Upper lobe of left lung (tissue), 6 donors: ENCODE measurements at regions not wholly inside any gene's neighbourhood (a gene's known extent, or its start where the extent isn't known, plus 50 kb on each side); places are given as distances from the start of the nearest gene placed in this dataset.

Experiments
- ATAC-seq, 2 donors: fragments of 200-7000 bp; cut with Tn5 transposase; one replicate each; pipeline ENCODE4 v1.9.1; 2022; ENCODE audit warnings: mild to moderate bottlenecking in 2 of 2, moderate library complexity in 2 of 2; ENCODE audit not compliant: low FRiP score in 2 of 2
- DNase-seq, 2 donors: peaks; one replicate each; pipeline ENCODE4 v3.0.0-alpha.2; 2019 to 2020
- H3K27ac ChIP-seq, 4 donors: fragments of 200-600 bp; sonication (generic); one replicate each; pipeline ENCODE4 v1.5.1; 2016 to 2019
- H3K27me3 ChIP-seq, 4 donors: fragments of 200-600 bp; sonication (generic); one replicate each; pipeline ENCODE4 v1.5.1; 2017 to 2019
- H3K36me3 ChIP-seq, 4 donors: fragments of 200-600 bp; sonication (generic); one replicate each; pipeline ENCODE4 v1.5.1; 2016 to 2019
- H3K4me1 ChIP-seq, 4 donors: fragments of 200-600 bp; sonication (generic); one replicate each; pipeline ENCODE4 v1.5.1; 2018 to 2019
- H3K4me3 ChIP-seq, 4 donors: fragments of 200-600 bp; sonication (generic); one replicate each; pipeline ENCODE4 v1.5.1; 2017 to 2019; ENCODE audit warnings: mild to moderate bottlenecking in 2 of 4, moderate library complexity in 1 of 4
- H3K9me3 ChIP-seq, 4 donors: fragments of 200-600 bp; sonication (generic); one replicate each; pipeline ENCODE4 v1.5.1; 2018 to 2019
- EP300 ChIP-seq, 4 donors: sonication (generic); formaldehyde crosslinking; IDR thresholded peaks; one replicate each; pipeline ENCODE4 v1.5.1; 2017; ENCODE audit warnings: antibody characterized with exemption in 4 of 4, control low read depth in 2 of 4
- POLR2A ChIP-seq, 4 donors: fragments of 450-650 bp; IDR thresholded peaks; one replicate each; pipeline ENCODE4 v1.5.1; 2016 to 2017; ENCODE audit warnings: antibody characterized with exemption in 4 of 4, mild to moderate bottlenecking in 2 of 4
- POLR2AphosphoS5 ChIP-seq, 2 donors: sonication (generic); formaldehyde crosslinking; IDR thresholded peaks; one replicate each; pipeline ENCODE4 v1.5.1; 2017; ENCODE audit warnings: antibody characterized with exemption in 2 of 2
- WGBS, 2 donors: methylation state at CpG; one replicate each; pipeline ENCODE4 v1.1.5; 2017 to 2018; 5-methylcytosine and 5-hydroxymethylcytosine counted together
- TF ChIP-seq, protein P1 (sequence below), 6 experiments: fragments of 450-650 bp in 4 of 6; fragments of 200-600 bp in 2 of 6; sonication (generic) in 2 of 6; IDR thresholded peaks; one replicate each; pipeline ENCODE4 v1.5.1; 2016 to 2019; ENCODE audit warnings: antibody characterized with exemption in 6 of 6
- donor health status: DM: no; HTN: no; CAD: no; lungs with moderate emphysema.
- donor health status: DM: no; HTN: yes; CAD: no; lungs with severe emphysema.

DNA sequence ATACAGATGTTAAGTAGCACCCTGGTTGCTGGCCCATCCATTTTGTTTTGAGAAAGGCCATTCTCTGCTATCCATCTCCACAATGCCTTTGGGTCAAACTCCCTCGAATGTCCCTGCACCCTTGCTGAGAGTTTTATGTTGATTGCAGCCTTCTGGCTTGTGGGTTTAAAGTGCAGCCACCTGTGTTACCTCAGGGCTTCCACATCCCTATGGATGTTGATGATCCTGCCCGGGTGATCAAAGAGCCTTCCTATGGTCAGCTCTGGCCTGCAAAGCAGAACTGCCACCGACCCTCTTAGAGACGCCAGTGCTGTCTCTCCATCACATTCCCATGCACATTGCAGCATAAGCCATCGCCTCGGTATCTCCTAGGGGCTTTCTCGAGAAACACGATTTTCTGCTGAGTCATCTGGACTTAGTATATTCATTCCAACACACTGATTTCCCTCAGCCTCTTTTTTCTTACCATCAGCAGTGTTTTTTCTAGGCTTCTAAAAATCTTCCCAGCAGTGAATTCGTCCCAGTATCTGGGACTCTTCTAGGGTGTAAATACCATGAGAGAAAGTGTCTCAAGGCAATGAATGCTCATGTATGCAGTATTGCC, 585.7 kb upstream of the TMEM132C start:
- Histone ChIP-seq H3K36me3 (no peaks in the 10 kb centered on the region), H3K4me1 (no peaks in the 10 kb centered on the region), H3K27ac (no peak overlapping the region), H3K27me3 (no peaks in the 10 kb centered on the region), H3K4me3 (no peak overlapping the region), H3K9me3 (no peaks in the 10 kb centered on the region)
- DNase-seq (no peak), ATAC-seq (no peak)
- TF ChIP-seq POLR2A (IDR thresholded peaks at IDR 0.05) (no peak), POLR2AphosphoS5 (IDR thresholded peaks at IDR 0.05) (no peak), EP300 (IDR thresholded peaks at IDR 0.05) (no peak)
- TF ChIP-seq, protein P1, sequence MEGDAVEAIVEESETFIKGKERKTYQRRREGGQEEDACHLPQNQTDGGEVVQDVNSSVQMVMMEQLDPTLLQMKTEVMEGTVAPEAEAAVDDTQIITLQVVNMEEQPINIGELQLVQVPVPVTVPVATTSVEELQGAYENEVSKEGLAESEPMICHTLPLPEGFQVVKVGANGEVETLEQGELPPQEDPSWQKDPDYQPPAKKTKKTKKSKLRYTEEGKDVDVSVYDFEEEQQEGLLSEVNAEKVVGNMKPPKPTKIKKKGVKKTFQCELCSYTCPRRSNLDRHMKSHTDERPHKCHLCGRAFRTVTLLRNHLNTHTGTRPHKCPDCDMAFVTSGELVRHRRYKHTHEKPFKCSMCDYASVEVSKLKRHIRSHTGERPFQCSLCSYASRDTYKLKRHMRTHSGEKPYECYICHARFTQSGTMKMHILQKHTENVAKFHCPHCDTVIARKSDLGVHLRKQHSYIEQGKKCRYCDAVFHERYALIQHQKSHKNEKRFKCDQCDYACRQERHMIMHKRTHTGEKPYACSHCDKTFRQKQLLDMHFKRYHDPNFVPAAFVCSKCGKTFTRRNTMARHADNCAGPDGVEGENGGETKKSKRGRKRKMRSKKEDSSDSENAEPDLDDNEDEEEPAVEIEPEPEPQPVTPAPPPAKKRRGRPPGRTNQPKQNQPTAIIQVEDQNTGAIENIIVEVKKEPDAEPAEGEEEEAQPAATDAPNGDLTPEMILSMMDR (IDR thresholded peaks at IDR 0.05) = no peak
- 66 to 83% methylated on average over 9 of the region's 9 CpGs for WGBS, 2 donors

DNA sequence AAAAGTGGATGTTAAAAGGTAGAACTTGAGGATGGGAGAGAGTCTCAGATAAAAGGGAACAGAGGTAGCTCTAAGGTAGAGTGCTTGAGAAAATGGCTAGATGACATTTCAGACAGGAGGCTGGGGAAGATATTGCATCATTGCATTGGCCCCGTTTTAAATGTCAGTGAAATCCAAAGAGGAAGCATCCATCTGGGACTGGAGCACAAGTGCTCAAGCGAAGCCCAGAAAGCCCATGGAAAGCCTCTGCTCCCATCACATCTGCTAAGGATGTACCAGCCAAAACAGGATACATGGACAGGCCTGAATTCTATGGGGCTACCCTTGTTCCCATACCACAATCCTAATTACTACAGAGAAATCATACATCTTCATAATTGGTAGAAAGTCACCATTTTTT, 581.5 kb upstream of the TMEM132C start:
- H3K9me3 ChIP-seq = no peaks in the 10 kb centered on the region
- no peak for ATAC-seq
- DNase-seq = no peak
- H3K4me1 ChIP-seq = no peaks in the 10 kb centered on the region
- TF ChIP-seq POLR2A (IDR thresholded peaks at IDR 0.05) (no peak), EP300 (IDR thresholded peaks at IDR 0.05) (no peak), POLR2AphosphoS5 (IDR thresholded peaks at IDR 0.05) (no peak)
- TF ChIP-seq, protein P1 (IDR thresholded peaks at IDR 0.05) = no peak
- no peaks in the 10 kb centered on the region for H3K36me3 ChIP-seq
- no peaks in the 10 kb centered on the region for H3K27me3 ChIP-seq
- H3K4me3 ChIP-seq = no peak overlapping the region
- 52 to 78% methylated on average over 2 of the region's 2 CpGs for WGBS, 2 donors
- H3K27ac ChIP-seq = no peak overlapping the region

GRCh38 chr12:127685931-127686330, 581.0 kb upstream of the TMEM132C start:
- TF ChIP-seq, protein P1 (IDR thresholded peaks at IDR 0.05) = no peak
- TF ChIP-seq POLR2A (IDR thresholded peaks at IDR 0.05) (no peak), POLR2AphosphoS5 (IDR thresholded peaks at IDR 0.05) (no peak), EP300 (IDR thresholded peaks at IDR 0.05) (no peak)
- no peaks in the 10 kb centered on the region for H3K9me3 ChIP-seq
- no peaks in the 10 kb centered on the region for H3K36me3 ChIP-seq
- 78 to 81% methylated on average over 9 of the region's 9 CpGs for WGBS, 2 donors
- H3K27ac ChIP-seq = no peak overlapping the region
- no peaks in the 10 kb centered on the region for H3K4me1 ChIP-seq
- no peak overlapping the region for H3K4me3 ChIP-seq
- ATAC-seq = no peak
- DNase-seq = no peak
- no peaks in the 10 kb centered on the region for H3K27me3 ChIP-seq

- Histone ChIP-seq H3K4me1 (no peaks in the 10 kb centered on the region), H3K36me3 (no peaks in the 10 kb centered on the region), H3K27me3 (no peaks in the 10 kb centered on the region), H3K4me3 (no peak overlapping the region), H3K27ac (no peak overlapping the region), H3K9me3 (no peaks in the 10 kb centered on the region)
- 23 to 79% methylated on average over 2 of the region's 2 CpGs for WGBS, 2 donors
- TF ChIP-seq POLR2AphosphoS5 (IDR thresholded peaks at IDR 0.05) (no peak), POLR2A (IDR thresholded peaks at IDR 0.05) (no peak), EP300 (IDR thresholded peaks at IDR 0.05) (no peak)
- TF ChIP-seq, protein P1 (IDR thresholded peaks at IDR 0.05) = no peak
- DNase-seq (no peak), ATAC-seq (no peak)
Observed at GRCh38 chr12:127687181-127687580, 579.8 kb upstream of the TMEM132C start.

DNA sequence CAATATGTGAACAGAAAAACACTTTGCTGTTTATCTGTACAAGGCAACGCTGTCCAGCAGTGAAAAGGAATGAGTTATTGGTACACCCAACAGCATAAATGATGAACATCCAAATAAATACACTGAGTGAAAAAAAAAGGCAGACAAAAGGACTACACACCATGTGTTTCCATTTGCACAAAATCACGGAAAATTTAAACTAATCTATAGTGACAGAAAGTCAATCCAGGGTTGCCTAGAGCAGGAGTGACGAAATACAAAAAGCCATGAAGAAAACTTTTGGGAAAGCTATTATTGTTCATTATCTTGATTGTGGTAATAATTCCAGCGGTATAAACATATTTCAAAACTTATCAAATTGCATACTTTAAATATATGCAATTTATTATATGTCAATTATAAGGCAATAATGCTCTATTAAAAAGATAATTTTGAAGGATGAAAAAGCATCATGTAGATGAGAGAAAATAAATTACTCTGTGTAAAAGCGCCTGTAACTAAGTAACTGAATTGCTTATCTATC, 578.0 kb upstream of the TMEM132C start:
- DNase-seq (no peak), ATAC-seq (no peak)
- 76 to 83% methylated on average over 5 of the region's 5 CpGs for WGBS, 2 donors
- Histone ChIP-seq H3K36me3 (no peaks in the 10 kb centered on the region), H3K27ac (no peak overlapping the region), H3K9me3 (no peaks in the 10 kb centered on the region), H3K4me3 (no peak overlapping the region), H3K27me3 (no peaks in the 10 kb centered on the region), H3K4me1 (no peaks in the 10 kb centered on the region)
- TF ChIP-seq POLR2AphosphoS5 (IDR thresholded peaks at IDR 0.05) = no peak
- TF ChIP-seq, protein P1 (IDR thresholded peaks at IDR 0.05) = no peak
- TF ChIP-seq EP300 (IDR thresholded peaks at IDR 0.05) = no peak
- no peak for TF ChIP-seq POLR2A (IDR thresholded peaks at IDR 0.05)
